Skeletal muscle satellite cell (primary cell): ENCODE measurements at regions not wholly inside any gene's neighbourhood (a gene's known extent, or its start where the extent isn't known, plus 50 kb on each side); places are given as distances from the start of the nearest gene placed in this dataset.

Experiments
- H3K27me3 ChIP-seq: 2 replicates; pipeline ENCODE4 v1.7.0; 2013; ENCODE audit warnings: low read length; ENCODE audit not compliant: control insufficient read depth, insufficient read depth
- H3K36me3 ChIP-seq: 2 replicates; pipeline ENCODE4 v1.7.0; 2013; ENCODE audit warnings: mild to moderate bottlenecking, control low read depth, low read length; ENCODE audit not compliant: insufficient read depth
- H3K4me1 ChIP-seq: 2 replicates; pipeline ENCODE4 v1.7.0; 2013; ENCODE audit warnings: low read length; ENCODE audit not compliant: control insufficient read depth, insufficient read depth
- H3K4me2 ChIP-seq: 2 replicates; pipeline ENCODE4 v1.7.0; 2013; ENCODE audit warnings: mild to moderate bottlenecking, low read length
- H3K4me3 ChIP-seq: 2 replicates; pipeline ENCODE4 v1.7.0; 2013; ENCODE audit warnings: low read length
- H3K9ac ChIP-seq: 2 replicates; pipeline ENCODE4 v1.7.0; 2013; ENCODE audit warnings: mild to moderate bottlenecking, low read depth, low read length, moderate library complexity
- H3K9me3 ChIP-seq: replicated peaks from 2 replicates; pipeline ENCODE4 v1.7.0; 2013; ENCODE audit warnings: mild to moderate bottlenecking, control low read depth, low read length

DNA sequence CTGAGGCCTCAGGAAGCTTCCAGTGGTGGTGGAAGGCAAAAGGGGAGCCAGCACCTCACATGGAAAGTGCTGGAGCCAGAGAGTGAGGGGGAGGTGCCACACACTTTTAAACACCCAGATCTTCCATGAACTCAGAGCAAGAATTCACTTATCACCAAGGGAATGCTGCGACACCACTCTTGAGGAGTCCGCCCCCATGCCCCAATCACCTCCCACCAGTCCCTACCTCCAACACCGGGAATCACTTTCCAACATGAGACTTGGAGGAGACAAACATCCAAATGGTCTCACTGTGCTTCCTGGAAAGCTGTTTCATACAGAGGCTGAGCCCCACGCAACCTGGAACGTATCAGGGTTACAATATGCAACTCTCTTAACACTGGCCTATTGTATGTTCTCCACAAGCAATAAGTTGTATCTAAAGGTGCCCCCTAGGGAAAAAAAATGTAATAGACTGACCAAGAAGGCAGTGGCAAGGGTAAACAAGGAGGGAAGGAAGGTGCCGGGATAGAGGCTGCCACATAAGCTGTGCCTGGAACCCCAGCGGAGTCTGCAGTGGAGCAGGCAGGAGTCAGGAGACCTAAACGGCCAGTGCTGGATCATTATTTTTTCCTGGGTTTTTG lies 106.7 kb upstream of the FOXF1 start:
- H3K27me3 ChIP-seq: peaks cover 3% of the 10 kb centered on the region
- H3K9ac ChIP-seq: no peak overlapping the region
- no peaks in the 10 kb centered on the region for H3K36me3 ChIP-seq
- H3K4me2 ChIP-seq: no peak overlapping the region
- H3K4me1 ChIP-seq: no peaks in the 10 kb centered on the region
- no peak overlapping the region for H3K4me3 ChIP-seq
- no peaks in the 10 kb centered on the region for H3K9me3 ChIP-seq

DNA sequence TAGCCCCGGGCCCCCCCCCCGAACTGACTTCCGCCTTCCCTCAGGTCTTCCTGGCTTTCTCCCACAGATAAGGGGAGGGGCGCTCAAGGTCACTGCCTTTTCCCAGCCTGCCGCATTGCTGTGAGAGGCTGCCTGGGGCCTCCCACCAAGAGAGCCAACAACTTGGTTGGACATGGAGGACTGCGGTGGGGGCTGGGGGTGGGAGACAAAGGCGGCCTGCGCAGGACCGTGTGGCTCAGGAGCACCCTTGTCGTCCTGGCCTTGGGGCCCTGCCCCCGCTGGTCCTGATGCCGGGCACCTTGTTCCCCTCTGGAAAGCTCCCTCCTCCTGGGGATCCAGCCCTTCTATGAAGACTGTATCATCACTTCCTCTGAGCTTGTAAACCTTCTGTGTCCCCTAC lies 105.6 kb upstream of the FOXF1 start:
- Histone ChIP-seq H3K9me3 (no peaks in the 10 kb centered on the region), H3K4me2 (no peak overlapping the region), H3K4me1 (no peaks in the 10 kb centered on the region), H3K4me3 (no peak overlapping the region), H3K36me3 (no peaks in the 10 kb centered on the region), H3K27me3 (peaks cover 3% of the 10 kb centered on the region), H3K9ac (no peak overlapping the region)

- Histone ChIP-seq H3K4me3 (no peak overlapping the region), H3K9me3 (no peaks in the 10 kb centered on the region), H3K4me2 (no peak overlapping the region), H3K27me3 (peaks cover 3% of the 10 kb centered on the region), H3K9ac (no peak overlapping the region), H3K4me1 (no peaks in the 10 kb centered on the region), H3K36me3 (no peaks in the 10 kb centered on the region)
Measured at GRCh38 chr16:86405319-86405718, 105.0 kb upstream of the FOXF1 start.

DNA sequence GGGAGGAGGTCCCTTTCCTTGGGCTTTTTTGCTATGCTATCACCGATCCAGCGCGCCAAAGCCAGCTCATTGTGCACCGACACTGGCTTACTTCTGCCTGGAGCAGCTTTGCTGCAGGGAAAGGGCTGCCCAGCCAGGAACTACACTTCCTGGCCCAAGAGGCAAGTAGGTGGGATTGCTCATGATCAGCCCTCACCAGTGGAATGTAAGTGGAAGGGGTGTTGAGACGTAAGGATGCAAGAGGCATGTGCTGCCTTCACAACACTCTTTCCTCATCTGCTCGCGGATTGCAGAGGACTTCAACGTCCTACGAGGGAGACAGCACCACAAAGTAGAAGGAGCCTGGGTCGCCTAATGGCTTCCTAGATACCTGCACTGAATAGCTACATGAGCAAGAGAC lies 104.3 kb upstream of the FOXF1 start:
- no peak overlapping the region for H3K4me3 ChIP-seq
- H3K9me3 ChIP-seq: no peaks in the 10 kb centered on the region
- H3K27me3 ChIP-seq: peaks cover 3% of the 10 kb centered on the region
- H3K9ac ChIP-seq: no peak overlapping the region
- H3K36me3 ChIP-seq: no peaks in the 10 kb centered on the region
- H3K4me1 ChIP-seq: no peaks in the 10 kb centered on the region
- no peak overlapping the region for H3K4me2 ChIP-seq

DNA sequence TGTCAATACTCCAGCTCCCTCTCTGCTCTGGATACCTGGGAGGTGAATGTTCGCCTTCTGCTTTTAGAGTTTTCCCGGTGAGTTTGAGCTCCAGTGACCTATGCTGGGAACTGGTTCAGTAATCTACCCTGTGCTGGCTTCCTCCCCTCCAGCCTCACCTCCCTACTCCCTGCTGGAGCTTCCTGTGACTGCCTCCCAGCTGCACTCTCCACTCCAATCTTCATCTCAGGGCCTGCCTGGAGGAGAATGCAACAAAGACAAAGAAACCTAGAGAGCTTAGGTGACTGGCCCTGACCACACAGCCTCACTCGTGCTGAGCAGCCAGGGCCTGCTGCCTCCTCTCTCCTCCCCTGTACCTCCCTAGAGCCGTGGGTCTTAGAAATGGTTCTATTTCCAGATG lies 101.6 kb upstream of the FOXF1 start:
- H3K4me2 ChIP-seq: no peak overlapping the region
- no peaks in the 10 kb centered on the region for H3K9me3 ChIP-seq
- no peaks in the 10 kb centered on the region for H3K27me3 ChIP-seq
- no peak overlapping the region for H3K4me3 ChIP-seq
- no peaks in the 10 kb centered on the region for H3K4me1 ChIP-seq
- H3K36me3 ChIP-seq: no peaks in the 10 kb centered on the region
- no peak overlapping the region for H3K9ac ChIP-seq

DNA sequence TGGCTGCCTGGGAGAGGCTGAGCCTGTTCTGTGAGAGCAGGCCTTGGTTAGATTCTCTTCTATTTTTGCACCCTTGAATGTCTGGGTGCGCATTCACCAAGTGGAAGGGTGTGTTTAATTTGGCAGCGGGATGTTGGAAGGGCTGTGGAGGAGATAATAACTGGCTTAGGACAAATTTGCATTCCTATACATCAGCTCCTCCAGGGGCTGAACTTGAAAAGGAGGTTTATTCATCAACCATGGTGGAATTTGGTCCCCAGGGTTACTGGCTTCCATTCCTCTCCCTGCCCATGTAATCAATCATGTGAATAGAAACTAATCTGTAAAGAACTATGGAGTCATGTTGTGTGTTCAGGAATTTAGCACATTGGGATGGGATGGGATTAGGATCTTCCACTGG lies 100.2 kb upstream of the FOXF1 start:
- no peaks in the 10 kb centered on the region for H3K36me3 ChIP-seq
- no peak overlapping the region for H3K4me2 ChIP-seq
- no peaks in the 10 kb centered on the region for H3K4me1 ChIP-seq
- H3K27me3 ChIP-seq: no peaks in the 10 kb centered on the region
- no peak overlapping the region for H3K9ac ChIP-seq
- no peaks in the 10 kb centered on the region for H3K9me3 ChIP-seq
- no peak overlapping the region for H3K4me3 ChIP-seq

GRCh38 chr16:86410529-86410928 lies 99.8 kb upstream of the FOXF1 start:
- no peak overlapping the region for H3K4me3 ChIP-seq
- H3K36me3 ChIP-seq: no peaks in the 10 kb centered on the region
- no peaks in the 10 kb centered on the region for H3K27me3 ChIP-seq
- H3K4me1 ChIP-seq: no peaks in the 10 kb centered on the region
- no peaks in the 10 kb centered on the region for H3K9me3 ChIP-seq
- H3K9ac ChIP-seq: no peak overlapping the region
- no peak overlapping the region for H3K4me2 ChIP-seq

DNA sequence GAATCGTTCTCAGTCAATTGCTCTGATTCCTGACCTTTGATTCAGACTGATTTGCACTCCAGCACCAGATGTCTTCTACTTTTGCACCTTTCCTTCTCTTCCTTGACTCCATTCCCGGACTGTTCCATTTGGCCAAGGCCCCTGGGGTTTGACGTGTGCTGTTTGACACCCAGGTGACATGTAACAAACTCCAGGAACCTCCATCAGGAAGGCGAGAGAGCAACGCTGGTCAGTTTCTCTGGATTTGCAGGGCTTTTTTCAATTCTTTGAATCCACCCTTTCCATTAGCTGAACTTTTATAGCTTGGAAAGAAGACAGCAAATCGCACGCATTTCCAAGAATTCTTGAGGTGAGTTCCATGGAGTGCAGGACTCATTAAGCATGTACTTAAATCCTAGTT lies 98.4 kb upstream of the FOXF1 start:
- Histone ChIP-seq H3K4me3 (no peak overlapping the region), H3K9ac (no peak overlapping the region), H3K9me3 (no peaks in the 10 kb centered on the region), H3K36me3 (no peaks in the 10 kb centered on the region), H3K4me2 (no peak overlapping the region), H3K27me3 (no peaks in the 10 kb centered on the region), H3K4me1 (no peaks in the 10 kb centered on the region)

- no peak overlapping the region for H3K4me2 ChIP-seq
- H3K4me1 ChIP-seq: no peaks in the 10 kb centered on the region
- no peak overlapping the region for H3K9ac ChIP-seq
- no peaks in the 10 kb centered on the region for H3K9me3 ChIP-seq
- H3K27me3 ChIP-seq: no peaks in the 10 kb centered on the region
- no peaks in the 10 kb centered on the region for H3K36me3 ChIP-seq
- no peak overlapping the region for H3K4me3 ChIP-seq
Measured at GRCh38 chr16:86414991-86415740, 95.2 kb upstream of the FOXF1 start.

DNA sequence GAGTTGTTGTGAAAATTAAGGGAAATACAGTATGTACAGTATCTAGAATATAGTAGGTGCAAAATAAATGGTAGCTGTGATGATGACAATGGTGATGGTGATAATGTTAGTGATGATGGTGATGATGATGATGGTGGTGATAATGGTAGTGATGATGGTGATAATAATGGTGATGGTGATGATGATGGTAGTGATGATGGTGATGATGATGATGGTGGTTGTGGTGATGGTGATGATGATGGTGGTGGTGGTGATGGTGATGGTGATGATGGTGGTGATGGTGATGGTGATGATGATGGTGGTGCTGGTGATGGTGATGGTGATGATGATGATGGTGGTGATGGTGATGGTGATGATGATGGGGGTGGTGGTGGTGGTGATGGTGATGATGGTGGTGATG lies 91.3 kb upstream of the FOXF1 start:
- H3K4me2 ChIP-seq: no peak overlapping the region
- no peaks in the 10 kb centered on the region for H3K36me3 ChIP-seq
- H3K27me3 ChIP-seq: peaks cover 8% of the 10 kb centered on the region
- H3K9me3 ChIP-seq: peaks cover 3% of the 10 kb centered on the region
- H3K4me3 ChIP-seq: no peak overlapping the region
- no peak overlapping the region for H3K9ac ChIP-seq
- H3K4me1 ChIP-seq: no peaks in the 10 kb centered on the region

DNA sequence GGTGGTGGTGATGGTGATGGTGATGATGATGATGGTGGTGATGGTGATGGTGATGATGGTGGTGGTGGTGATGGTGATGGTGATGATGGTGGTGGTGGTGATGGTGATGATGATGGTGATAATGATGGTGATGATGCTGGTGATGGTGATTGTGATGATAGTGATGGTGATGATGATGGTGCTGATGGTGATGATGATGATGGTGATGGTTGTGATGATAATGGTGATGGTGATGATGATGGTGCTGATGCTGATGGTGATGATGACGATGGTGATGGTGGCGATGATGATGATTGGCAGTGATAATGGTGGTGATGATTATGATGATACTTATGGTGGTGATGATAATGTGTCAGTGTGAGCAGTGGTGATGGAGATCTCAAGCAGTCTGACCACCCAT lies 90.8 kb upstream of the FOXF1 start:
- Histone ChIP-seq H3K4me2 (no peak overlapping the region), H3K4me3 (no peak overlapping the region), H3K9me3 (peaks cover 3% of the 10 kb centered on the region), H3K27me3 (peaks cover 8% of the 10 kb centered on the region), H3K9ac (no peak overlapping the region), H3K36me3 (no peaks in the 10 kb centered on the region), H3K4me1 (no peaks in the 10 kb centered on the region)

- no peaks in the 10 kb centered on the region for H3K36me3 ChIP-seq
- H3K9me3 ChIP-seq: peaks cover 3% of the 10 kb centered on the region
Measured at GRCh38 chr16:86421995-86422394, 88.3 kb upstream of the FOXF1 start.

More at GRCh38 chr16:86421995-86422394, 88.3 kb upstream of the FOXF1 start:
- peaks cover 8% of the 10 kb centered on the region for H3K27me3 ChIP-seq
- no peak overlapping the region for H3K9ac ChIP-seq
- H3K4me2 ChIP-seq: no peak overlapping the region
- no peaks in the 10 kb centered on the region for H3K4me1 ChIP-seq
- H3K4me3 ChIP-seq: no peak overlapping the region
